Karpas-422 (cell line): ENCODE measurements at regions not wholly inside any gene's neighbourhood (a gene's known extent, or its start where the extent isn't known, plus 50 kb on each side); places are given as distances from the start of the nearest gene placed in this dataset.
"Not testable (repeated sequence)": the region's sequence is repeated elsewhere in the genome, so short reads cannot be mapped to it uniquely, and the experiment has no call there.

ENCODE experiments used
- DNase-seq: peaks from one replicate; pipeline ENCODE4 v3.0.0-alpha.2; 2015
- H2AFZ ChIP-seq: fragments of 200-600 bp; sonication (generic); 2 replicates; pipeline ENCODE4 v1.6.1; 2014; ENCODE audit warnings: antibody characterized with exemption, low read length, mixed read lengths
- H3K27ac ChIP-seq: fragments of 200-600 bp; sonication (generic); 2 replicates; pipeline ENCODE4 v1.5.1; 2014; ENCODE audit warnings: mild to moderate bottlenecking, low read length, moderate library complexity
- H3K27me3 ChIP-seq: fragments of 200-600 bp; sonication (generic); 2 replicates; pipeline ENCODE4 v1.6.1; 2014; ENCODE audit warnings: low read length, mixed read lengths
- H3K36me3 ChIP-seq: fragments of 200-600 bp; sonication (generic); 2 replicates; pipeline ENCODE4 v1.6.1; 2014; ENCODE audit warnings: low read length, mixed read lengths; ENCODE audit not compliant: insufficient read depth
- H3K4me1 ChIP-seq: fragments of 200-600 bp; sonication (generic); 2 replicates; pipeline ENCODE4 v1.6.1; 2014; ENCODE audit warnings: mild to moderate bottlenecking, low read length, mixed read lengths
- H3K4me2 ChIP-seq: fragments of 200-600 bp; sonication (generic); 2 replicates; pipeline ENCODE4 v1.6.1; 2014; ENCODE audit warnings: low read length, low read depth, mild to moderate bottlenecking; ENCODE audit not compliant: poor library complexity, severe bottlenecking
- H3K4me3 ChIP-seq: fragments of 200-600 bp; sonication (generic); 2 replicates; pipeline ENCODE4 v1.5.1; 2014; ENCODE audit warnings: mild to moderate bottlenecking, antibody characterized with exemption, low read length, mixed read lengths
- H3K79me2 ChIP-seq: fragments of 200-600 bp; sonication (generic); 2 replicates; pipeline ENCODE4 v1.6.1; 2014; ENCODE audit warnings: mild to moderate bottlenecking, low read length, mixed read lengths
- H3K9ac ChIP-seq: fragments of 200-600 bp; sonication (generic); 2 replicates; pipeline ENCODE4 v1.6.0; 2014; ENCODE audit warnings: low read length
- H3K9me2 ChIP-seq: fragments of 200-600 bp; sonication (generic), shearing (Covaris generic); replicated peaks from 2 replicates; pipeline ENCODE4 v1.6.0; 2014; ENCODE audit warnings: mild to moderate bottlenecking, low read length, moderate library complexity; ENCODE audit not compliant: insufficient read depth
- H3K9me3 ChIP-seq: fragments of 300-700, 200-600 bp; sonication (generic); 2 replicates; pipeline ENCODE4 v1.6.1; 2014; ENCODE audit warnings: low read length, mixed read lengths
- H4K20me1 ChIP-seq: fragments of 200-600 bp; sonication (generic); 2 replicates; pipeline ENCODE4 v1.6.1; 2014; ENCODE audit warnings: mild to moderate bottlenecking, antibody characterized with exemption, low read length, low read depth; ENCODE audit not compliant: insufficient read depth

- no peak overlapping the region for H3K9ac ChIP-seq
- no peaks in the 10 kb centered on the region for H4K20me1 ChIP-seq
- H3K4me3 ChIP-seq = no peak overlapping the region
- H3K27ac ChIP-seq = no peak overlapping the region
- no peak for DNase-seq
- H3K79me2 ChIP-seq = no peaks in the 10 kb centered on the region
- H3K27me3 ChIP-seq = no peaks in the 10 kb centered on the region
- H3K9me2 ChIP-seq = no peaks in the 10 kb centered on the region
- H3K4me2 ChIP-seq = no peak overlapping the region
- no peak overlapping the region for H2AFZ ChIP-seq
- H3K36me3 ChIP-seq = no peaks in the 10 kb centered on the region
- no peaks in the 10 kb centered on the region for H3K4me1 ChIP-seq
- peaks cover 18% of the 10 kb centered on the region for H3K9me3 ChIP-seq
Measured at GRCh38 chr20:55151171-55151570, 675.8 kb downstream of the DOK5 start.

- Histone ChIP-seq H3K9me3 (peaks cover 10% of the 10 kb centered on the region), H3K9me2 (no peaks in the 10 kb centered on the region), H3K27ac (no peak overlapping the region), H3K27me3 (no peaks in the 10 kb centered on the region), H3K4me1 (no peaks in the 10 kb centered on the region), H3K9ac (no peak overlapping the region), H3K36me3 (no peaks in the 10 kb centered on the region), H3K4me3 (no peak overlapping the region), H3K79me2 (no peaks in the 10 kb centered on the region), H3K4me2 (no peak overlapping the region), H4K20me1 (no peaks in the 10 kb centered on the region), H2AFZ (no peak overlapping the region)
- no peak for DNase-seq
Measured at GRCh38 chr20:55143601-55144000, 668.2 kb downstream of the DOK5 start.

- Histone ChIP-seq H2AFZ (no peak overlapping the region), H3K9me2 (no peaks in the 10 kb centered on the region), H3K27ac (no peak overlapping the region), H3K4me1 (no peaks in the 10 kb centered on the region), H3K4me2 (no peak overlapping the region), H3K27me3 (no peaks in the 10 kb centered on the region), H4K20me1 (no peaks in the 10 kb centered on the region), H3K9ac (no peak overlapping the region), H3K9me3 (peaks cover 11% of the 10 kb centered on the region), H3K79me2 (no peaks in the 10 kb centered on the region), H3K36me3 (no peaks in the 10 kb centered on the region), H3K4me3 (no peak overlapping the region)
- no peak for DNase-seq
Measured at GRCh38 chr20:55142932-55143331, 667.5 kb downstream of the DOK5 start.

- Histone ChIP-seq H2AFZ (no peak overlapping the region), H3K9me3 (peaks cover 8% of the 10 kb centered on the region; the same call in 1 of the 2 replicates), H3K4me2 (no peak overlapping the region), H4K20me1 (no peaks in the 10 kb centered on the region), H3K4me1 (no peaks in the 10 kb centered on the region), H3K79me2 (no peaks in the 10 kb centered on the region), H3K4me3 (no peak overlapping the region), H3K9ac (no peak overlapping the region), H3K27me3 (no peaks in the 10 kb centered on the region), H3K36me3 (no peaks in the 10 kb centered on the region), H3K27ac (no peak overlapping the region), H3K9me2 (no peaks in the 10 kb centered on the region; the same call in 1 of the 2 replicates)
- DNase-seq = no peak
Measured at GRCh38 chr20:55140631-55141030, 665.2 kb downstream of the DOK5 start.

GRCh38 chr20:55139173-55139765, 663.9 kb downstream of the DOK5 start:
- Histone ChIP-seq H3K27me3 (no peaks in the 10 kb centered on the region), H3K4me2 (no peak overlapping the region), H3K9ac (no peak overlapping the region), H3K36me3 (no peaks in the 10 kb centered on the region), H3K79me2 (no peaks in the 10 kb centered on the region), H3K9me3 (peaks cover 7% of the 10 kb centered on the region; the same call in 1 of the 2 replicates), H3K4me3 (no peak overlapping the region), H2AFZ (no peak overlapping the region), H3K4me1 (no peaks in the 10 kb centered on the region), H3K9me2 (no peaks in the 10 kb centered on the region; the same call in 1 of the 2 replicates), H3K27ac (no peak overlapping the region), H4K20me1 (no peaks in the 10 kb centered on the region)
- DNase-seq = no peak

- H3K4me3 ChIP-seq = no peak overlapping the region
Measured at GRCh38 chr20:55135923-55136322, 660.5 kb downstream of the DOK5 start.

GRCh38 chr20:55132523-55132922, 657.1 kb downstream of the DOK5 start:
- Histone ChIP-seq H3K27ac (no peak overlapping the region), H3K9me3 (peaks cover 14% of the 10 kb centered on the region; the same call in 1 of the 2 replicates), H3K36me3 (no peaks in the 10 kb centered on the region), H3K9me2 (no peaks in the 10 kb centered on the region; the same call in 1 of the 2 replicates), H3K9ac (no peak overlapping the region), H3K79me2 (no peaks in the 10 kb centered on the region), H4K20me1 (no peaks in the 10 kb centered on the region), H3K4me3 (no peak overlapping the region), H3K4me1 (no peaks in the 10 kb centered on the region), H3K4me2 (no peak overlapping the region), H3K27me3 (no peaks in the 10 kb centered on the region), H2AFZ (no peak overlapping the region)
- no peak for DNase-seq

More at GRCh38 chr20:55135923-55136322, 660.5 kb downstream of the DOK5 start:
- Histone ChIP-seq H3K9ac (no peak overlapping the region), H3K27ac (no peak overlapping the region), H3K9me2 (no peaks in the 10 kb centered on the region; the same call in 1 of the 2 replicates), H3K36me3 (no peaks in the 10 kb centered on the region), H4K20me1 (no peaks in the 10 kb centered on the region), H3K4me1 (no peaks in the 10 kb centered on the region), H2AFZ (no peak overlapping the region), H3K9me3 (peaks cover 18% of the 10 kb centered on the region; the same call in 1 of the 2 replicates), H3K79me2 (no peaks in the 10 kb centered on the region), H3K4me2 (no peak overlapping the region), H3K27me3 (no peaks in the 10 kb centered on the region)
- no peak for DNase-seq

- H3K27me3 ChIP-seq, H3K27ac ChIP-seq, H3K9me2 ChIP-seq, H4K20me1 ChIP-seq, H3K79me2 ChIP-seq, H3K4me2 ChIP-seq, H3K36me3 ChIP-seq, H3K9ac ChIP-seq, H3K4me1 ChIP-seq, DNase-seq, H3K4me3 ChIP-seq, H2AFZ ChIP-seq: not testable (repeated sequence)
- peaks cover 20% of the 10 kb centered on the region; the same call in 1 of the 2 replicates for H3K9me3 ChIP-seq
Measured at GRCh38 chr20:55117577-55117976, 642.2 kb downstream of the DOK5 start.
